HepG2 (cell line): ENCODE measurements at regions not wholly inside any gene's neighbourhood (a gene's known extent, or its start where the extent isn't known, plus 50 kb on each side); places are given as distances from the start of the nearest gene placed in this dataset.

Source experiments
- CENPBD1 ChIP-seq: sonication (generic); formaldehyde crosslinking; IDR thresholded peaks from 2 replicates; pipeline ENCODE4 v1.8.0; 2022; ENCODE audit warnings: missing genetic modification reagents, low read depth, mild to moderate bottlenecking, borderline replicate concordance
- HMG20A ChIP-seq: IDR thresholded peaks from 2 replicates; pipeline ENCODE4 v1.6.1; 2016; ENCODE audit warnings: borderline replicate concordance
- KMT2A ChIP-seq: sonication (generic); formaldehyde crosslinking; IDR thresholded peaks from 2 replicates; pipeline ENCODE4 v1.4.0; 2020; ENCODE audit warnings: missing genetic modification reagents
- MED8 ChIP-seq: sonication (generic); formaldehyde crosslinking; IDR thresholded peaks from 2 replicates; pipeline ENCODE4 v1.8.1; 2023; ENCODE audit warnings: mild to moderate bottlenecking, missing genetic modification reagents; ENCODE audit not compliant: insufficient replicate concordance
- MEF2D ChIP-seq: sonication (generic); formaldehyde crosslinking; IDR thresholded peaks from 2 replicates; pipeline ENCODE4 v1.5.1; 2020; ENCODE audit warnings: mild to moderate bottlenecking, missing genetic modification reagents
- MYPOP ChIP-seq: sonication (generic); formaldehyde crosslinking; IDR thresholded peaks from 2 replicates; pipeline ENCODE4 v1.8.1; 2023; ENCODE audit warnings: mild to moderate bottlenecking, moderate library complexity, missing genetic modification reagents
- NRL ChIP-seq: sonication (generic); formaldehyde crosslinking; IDR thresholded peaks from 2 replicates; pipeline ENCODE4 v1.5.0; 2020; ENCODE audit warnings: missing genetic modification reagents, mild to moderate bottlenecking, moderate library complexity, borderline replicate concordance
- ONECUT2 ChIP-seq: sonication (generic); formaldehyde crosslinking; IDR thresholded peaks from 2 replicates; pipeline ENCODE4 v1.4.0; 2020; ENCODE audit warnings: missing genetic modification reagents
- PHF20 ChIP-seq: sonication (generic); formaldehyde crosslinking; IDR thresholded peaks from 2 replicates; pipeline ENCODE4 v1.5.0; 2020; ENCODE audit warnings: mild to moderate bottlenecking, missing genetic modification reagents
- PLRG1 ChIP-seq: fragments of 450-650 bp; conservative IDR thresholded peaks from 2 replicates; pipeline ENCODE4 v1.6.1; 2016
- POLR2A ChIP-seq, 2 experiments: IDR thresholded peaks; 2 replicates each; pipeline ENCODE4 v1.6.1; 2011; ENCODE audit warnings: low read depth in 2 of 2, low read length in 2 of 2, mild to moderate bottlenecking in 1 of 2, moderate library complexity in 1 of 2; ENCODE audit not compliant: insufficient read depth in 1 of 2
- PRDM15 ChIP-seq: sonication (generic); formaldehyde crosslinking; IDR thresholded peaks from 2 replicates; pipeline ENCODE4 v1.4.0; 2020; ENCODE audit warnings: missing genetic modification reagents
- REXO4 ChIP-seq: sonication (generic); formaldehyde crosslinking; IDR thresholded peaks from 2 replicates; pipeline ENCODE4 v1.8.0; 2022; ENCODE audit warnings: missing genetic modification reagents, mild to moderate bottlenecking, borderline replicate concordance
- SRSF9 ChIP-seq: fragments of 200-400 bp; formaldehyde crosslinking; IDR thresholded peaks from 2 replicates; pipeline ENCODE4 v1.6.1; 2018; ENCODE audit warnings: borderline replicate concordance, mild to moderate bottlenecking, low read depth, low read length; ENCODE audit not compliant: insufficient read depth, poor library complexity, severe bottlenecking
- THAP8 ChIP-seq: sonication (generic); formaldehyde crosslinking; IDR thresholded peaks from 2 replicates; pipeline ENCODE4 v1.5.1; 2020; ENCODE audit warnings: missing genetic modification reagents, mild to moderate bottlenecking, borderline replicate concordance
- ZFYVE20 ChIP-seq: sonication (generic); formaldehyde crosslinking; IDR thresholded peaks from 2 replicates; pipeline ENCODE4 v1.8.0; 2023; ENCODE audit warnings: low read depth, mild to moderate bottlenecking, moderate library complexity, missing genetic modification reagents, borderline replicate concordance
- ZNF20 ChIP-seq: sonication (generic); formaldehyde crosslinking; IDR thresholded peaks from 2 replicates; pipeline ENCODE4 v1.4.0; 2020; ENCODE audit warnings: mild to moderate bottlenecking, moderate library complexity, missing genetic modification reagents
- ZNF383 ChIP-seq: sonication (generic); formaldehyde crosslinking; IDR thresholded peaks from 2 replicates; pipeline ENCODE4 v1.4.0; 2020; ENCODE audit warnings: missing genetic modification reagents, mild to moderate bottlenecking, borderline replicate concordance
- ZNF451 ChIP-seq: sonication (generic); formaldehyde crosslinking; IDR thresholded peaks from 2 replicates; pipeline ENCODE4 v1.5.0; 2020; ENCODE audit warnings: mild to moderate bottlenecking, missing genetic modification reagents
- ZNF550 ChIP-seq: sonication (generic); formaldehyde crosslinking; IDR thresholded peaks from 2 replicates; pipeline ENCODE4 v1.4.0; 2020; ENCODE audit warnings: mild to moderate bottlenecking, missing genetic modification reagents, borderline replicate concordance
- ZNF704 ChIP-seq: sonication (generic); formaldehyde crosslinking; IDR thresholded peaks from 2 replicates; pipeline ENCODE4 v1.8.1; 2023; ENCODE audit warnings: mild to moderate bottlenecking, inconsistent platforms, moderate library complexity, missing genetic modification reagents, borderline replicate concordance
- ZNF746 ChIP-seq: sonication (generic); formaldehyde crosslinking; IDR thresholded peaks from 2 replicates; pipeline ENCODE4 v1.8.0; 2022; ENCODE audit warnings: mild to moderate bottlenecking, missing genetic modification reagents
- ZNF768 ChIP-seq: sonication (generic); formaldehyde crosslinking; IDR thresholded peaks from 2 replicates; pipeline ENCODE4 v1.4.0; 2020; ENCODE audit warnings: missing genetic modification reagents

- TF ChIP-seq POLR2A (IDR thresholded peaks at IDR 0.05; ENCODE audit: insufficient read depth in 1 of 2, low read depth in 2 of 2, low read length in 2 of 2): no peak
- TF ChIP-seq PHF20 (CRISPR knock-in tag): no peak
- 0 out of 2 replicates have a peak, but pooled peaks have one; percentile 29 for TF ChIP-seq ZNF746
- TF ChIP-seq KMT2A: no peak
- TF ChIP-seq MED8 (CRISPR knock-in tag): no peak
- TF ChIP-seq ZNF383: no peak
- no peak for TF ChIP-seq SRSF9
- TF ChIP-seq THAP8 (CRISPR knock-in tag): no peak
- no peak for TF ChIP-seq ZNF704 (CRISPR knock-in tag)
- no peak for TF ChIP-seq MYPOP (CRISPR knock-in tag)
- TF ChIP-seq REXO4 (CRISPR knock-in tag): no peak
- TF ChIP-seq ZFYVE20 (CRISPR knock-in tag): no peak
- no peak for TF ChIP-seq NRL
- no peak for TF ChIP-seq PRDM15 (CRISPR knock-in tag)
- peak; percentile 90; the same call in 1 of the 2 replicates for TF ChIP-seq HMG20A (CRISPR knock-in tag)
- no peak for TF ChIP-seq ZNF20 (CRISPR knock-in tag)
- no peak for TF ChIP-seq ZNF550 (CRISPR knock-in tag)
- no peak for TF ChIP-seq ONECUT2 (CRISPR knock-in tag)
- TF ChIP-seq PLRG1: no peak
- TF ChIP-seq ZNF768 (CRISPR knock-in tag): no peak
- TF ChIP-seq MEF2D (CRISPR knock-in tag): peak; percentile 26; the same call in 1 of the 2 replicates
- no peak for TF ChIP-seq ZNF451 (CRISPR knock-in tag)
- no peak for TF ChIP-seq CENPBD1
Observed at GRCh38 chr2:31812051-31812798, 198.6 kb downstream of the MEMO1 start (continued).
